ENCODE measurements at regions not wholly inside any gene's neighbourhood (a gene's known extent, or its start where the extent isn't known, plus 50 kb on each side); places are given as distances from the start of the nearest gene placed in this dataset.

DNA sequence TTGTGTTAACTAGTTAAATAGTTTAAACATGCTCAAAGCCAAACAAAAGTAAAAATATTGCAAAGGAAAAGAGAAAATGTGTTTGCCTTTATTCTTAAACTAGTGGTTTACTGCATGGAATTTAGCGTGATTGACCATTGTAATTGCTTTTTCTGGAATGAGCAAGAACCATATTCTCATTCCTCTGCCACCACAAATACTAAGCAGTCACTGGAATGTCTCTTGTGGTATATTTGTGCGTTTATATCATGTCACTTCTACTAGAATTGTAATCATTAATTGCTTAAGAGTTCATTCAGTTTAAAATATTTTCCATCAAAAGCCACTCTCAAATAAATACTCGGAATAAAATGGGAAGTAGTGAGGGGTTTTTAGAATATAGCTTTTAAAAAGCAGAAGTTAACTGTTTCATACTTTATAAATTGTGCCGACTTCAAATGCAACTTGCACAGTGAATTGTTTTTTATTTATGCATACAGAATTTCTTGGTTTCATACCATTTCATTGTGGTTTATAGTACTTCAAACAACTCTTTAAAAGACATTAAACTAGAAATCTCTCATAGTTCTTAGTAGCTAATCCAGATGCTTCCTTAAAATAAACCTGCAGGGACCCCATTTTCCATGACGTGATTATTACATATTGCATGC lies 288.1 kb downstream of the EPHA4 start:
- TF ChIP-seq CTCF (IDR thresholded peaks at IDR 0.05) (no peak), POLR2AphosphoS5 (IDR thresholded peaks at IDR 0.05) (no peak)

Measured in breast epithelium (tissue), 3 donors.